HG03064 (cell line): ENCODE measurements at regions not wholly inside any gene's neighbourhood (a gene's known extent, or its start where the extent isn't known, plus 50 kb on each side); places are given as distances from the start of the nearest gene placed in this dataset.

ENCODE experiments used
- ATAC-seq: cut with Tn5 transposase; IDR thresholded peaks from one replicate; pipeline ENCODE4 v1.9.1; 2021; ENCODE audit warnings: low read depth; ENCODE audit not compliant: unreplicated experiment

DNA sequence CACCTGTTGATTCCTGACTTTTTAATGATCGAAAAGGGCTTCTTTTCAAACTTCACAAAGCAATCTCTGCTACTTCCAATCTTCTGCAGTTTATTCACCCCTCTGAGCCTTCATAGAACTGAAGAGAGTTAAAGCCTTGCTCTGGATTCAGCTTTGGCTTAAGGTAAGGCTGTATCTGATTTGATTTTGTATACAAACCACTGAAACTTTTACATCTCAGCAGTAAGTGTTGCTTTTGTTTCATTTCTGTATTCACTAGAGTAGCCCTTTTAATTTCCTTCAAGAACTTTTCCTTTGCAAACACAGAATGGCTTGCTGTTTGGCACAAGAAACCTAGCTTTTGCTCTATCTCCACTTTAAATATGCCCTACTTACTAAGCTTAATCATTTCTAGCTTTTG, 1193.0 kb upstream of the GBE1 start:
- ATAC-seq = no peak

DNA sequence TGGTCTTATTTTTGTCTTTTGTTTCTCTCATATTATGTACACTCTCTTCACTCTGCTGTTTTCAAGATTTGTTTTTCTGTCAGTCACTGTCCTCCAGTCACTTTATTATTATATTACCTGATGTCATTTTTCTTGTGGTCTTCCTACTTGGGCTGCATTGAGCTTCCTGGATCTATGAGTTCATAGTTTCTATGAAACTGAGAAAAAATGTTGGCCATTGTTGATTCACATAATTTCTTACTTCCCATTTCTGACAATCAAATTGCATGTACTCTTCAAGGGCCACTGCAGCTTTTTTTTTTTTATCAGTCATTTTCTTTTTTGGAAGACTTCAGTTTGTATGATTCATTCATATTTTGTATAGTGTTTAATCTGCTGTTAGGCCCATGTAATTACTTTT, 1180.6 kb upstream of the GBE1 start:
- ATAC-seq = no peak

DNA sequence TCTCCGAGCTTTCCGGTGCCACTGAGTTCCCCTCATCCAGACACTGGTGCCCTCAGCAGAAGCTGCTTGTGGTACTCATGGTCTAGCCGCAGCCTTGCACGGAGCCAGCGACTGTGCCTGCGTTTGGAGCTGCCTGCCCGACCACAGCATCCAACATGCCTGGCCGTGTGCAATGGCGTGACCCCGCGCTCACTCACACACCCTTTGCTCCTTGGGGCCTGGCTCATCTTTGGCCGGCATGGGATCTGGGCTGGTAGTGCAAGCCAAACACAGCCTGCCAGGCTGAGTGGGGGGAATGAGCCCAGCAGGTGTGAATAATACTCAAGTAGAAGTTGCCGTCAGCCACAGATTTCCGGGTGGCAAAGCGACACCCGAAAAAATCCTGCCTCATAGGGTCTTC, 1178.7 kb upstream of the GBE1 start:
- no peak for ATAC-seq

DNA sequence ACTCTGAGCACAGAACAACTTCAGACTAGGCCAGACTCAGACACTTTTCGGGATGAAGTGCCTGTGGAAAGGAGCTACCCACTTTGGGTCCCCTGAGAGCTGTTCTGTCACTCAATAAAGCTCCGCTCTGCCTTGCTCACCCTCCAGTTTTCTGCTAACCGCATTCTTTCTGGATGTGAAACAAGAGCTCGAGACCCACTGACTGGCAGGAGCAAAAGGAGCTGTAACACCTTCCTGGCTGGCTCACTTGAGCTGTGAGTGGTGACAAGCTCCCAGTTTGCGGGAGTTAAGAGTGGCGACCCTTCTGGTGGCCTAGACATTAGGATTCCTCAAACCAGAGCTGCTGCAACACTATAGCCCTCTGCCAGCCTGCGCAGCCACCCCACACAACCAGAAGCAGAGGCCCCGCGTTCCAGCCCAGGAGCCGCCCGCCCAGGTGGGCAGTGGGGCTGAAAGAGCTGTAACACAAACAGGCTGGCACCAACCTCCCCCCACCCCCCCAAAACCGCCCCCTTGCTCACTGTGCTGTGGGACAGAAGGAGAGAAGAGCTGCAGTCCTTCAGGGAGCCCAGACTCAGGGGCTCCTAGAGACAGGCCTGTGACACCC, 1178.1 kb upstream of the GBE1 start:
- ATAC-seq = no peak

DNA sequence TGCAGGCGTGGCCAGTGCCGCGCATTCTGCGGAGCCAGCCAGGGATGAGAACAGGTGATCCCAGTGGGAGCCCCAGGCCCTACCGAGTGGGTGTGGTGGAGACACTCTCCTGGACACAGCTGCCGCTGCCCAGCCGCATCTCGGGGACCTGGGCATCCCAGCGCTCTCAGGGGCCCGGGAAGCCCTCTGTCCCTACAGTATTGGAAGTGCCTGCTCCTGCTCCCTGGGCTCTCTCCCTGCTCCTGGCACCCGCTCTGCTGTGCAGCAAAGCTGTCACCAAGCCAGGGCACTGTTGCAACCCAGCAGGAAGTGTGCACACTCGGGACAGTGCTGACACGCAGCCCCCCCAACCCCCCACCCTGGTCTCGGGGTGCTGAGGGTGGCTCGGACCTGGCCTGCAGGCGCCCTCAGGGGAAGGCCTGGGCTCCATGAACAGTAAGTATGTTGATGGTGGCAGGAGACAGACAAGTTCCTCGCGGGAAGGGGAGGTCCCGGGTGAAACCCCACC, 1177.4 kb upstream of the GBE1 start:
- no peak for ATAC-seq

DNA sequence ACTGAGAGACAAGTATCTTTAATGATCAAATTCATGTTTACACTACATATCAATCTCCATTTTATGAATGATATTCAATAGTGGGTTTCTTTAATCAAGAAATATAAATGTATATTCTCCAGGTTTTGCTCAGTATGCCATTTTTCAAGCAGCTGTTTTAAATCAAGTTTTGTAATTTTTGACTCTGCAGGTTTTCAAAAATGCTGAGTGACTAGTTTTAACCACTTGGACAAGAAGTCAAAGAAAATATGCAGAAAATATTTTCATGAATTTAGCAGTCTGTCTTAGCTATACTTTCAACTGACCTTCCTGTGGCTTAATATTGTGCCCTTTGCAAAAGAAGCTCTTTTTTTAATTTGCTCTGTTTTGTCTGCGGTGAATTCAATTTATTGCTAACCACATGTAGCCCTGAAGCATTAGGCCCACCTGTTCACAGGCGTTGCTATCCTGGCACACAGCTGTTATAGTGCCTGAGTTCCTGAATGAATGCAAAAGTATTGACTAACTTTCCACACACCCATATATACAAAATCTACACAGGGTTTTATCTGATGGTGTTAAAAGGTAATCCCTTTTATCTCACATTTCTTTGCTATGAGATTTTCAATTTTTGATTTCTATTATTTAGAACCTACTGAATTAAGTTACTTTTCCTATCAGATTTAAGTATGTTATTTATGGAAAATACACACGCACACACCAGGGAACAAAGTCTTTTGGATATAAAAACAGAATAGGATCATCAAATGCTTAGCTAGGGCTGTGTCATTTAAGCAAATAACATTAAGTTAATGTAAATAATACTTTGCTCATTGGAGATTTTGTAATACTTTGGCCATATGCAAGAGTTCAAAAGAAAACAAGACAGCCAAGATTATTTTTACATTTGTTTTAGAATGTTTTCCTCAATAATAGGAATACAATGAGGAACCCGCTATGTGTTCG, 1166.1 kb upstream of the GBE1 start:
- no peak for ATAC-seq

DNA sequence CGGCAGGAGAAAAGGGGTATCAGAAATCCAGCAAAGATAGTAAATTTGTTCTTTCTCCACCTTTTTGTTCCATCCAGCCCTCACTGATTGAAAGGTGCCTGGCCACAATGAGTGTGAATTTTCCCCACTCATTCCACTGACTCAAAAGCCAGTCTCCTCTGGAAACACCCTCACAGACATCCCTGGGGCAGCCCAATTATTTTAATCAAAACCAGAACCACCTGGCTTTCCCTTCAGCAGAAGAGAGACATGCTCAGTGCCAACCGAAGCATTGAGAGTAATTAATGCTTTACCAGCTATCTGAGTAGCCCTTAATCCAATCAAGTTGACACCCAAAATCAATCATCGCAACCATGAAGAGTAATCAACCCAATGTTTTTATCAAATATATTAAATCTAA, 1129.6 kb upstream of the GBE1 start:
- no peak for ATAC-seq

DNA sequence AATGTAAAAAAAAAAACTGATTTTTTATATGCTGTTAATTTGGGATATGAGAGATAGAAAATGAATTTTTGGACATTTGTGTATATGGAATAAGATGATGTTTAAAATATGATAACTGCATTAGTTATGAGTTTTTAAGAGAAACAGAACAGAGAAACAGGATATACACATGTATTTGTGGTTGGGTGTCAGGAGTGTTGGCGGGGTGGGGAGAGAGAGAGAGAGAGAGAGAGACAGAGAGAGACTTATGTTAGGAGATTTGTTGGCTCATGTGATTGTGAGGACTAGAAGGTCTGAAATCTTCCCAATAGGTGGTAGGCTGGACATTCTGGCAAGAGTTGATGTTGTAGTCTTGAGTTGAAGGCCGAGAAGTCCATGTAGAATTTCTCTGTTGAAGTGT, 1121.6 kb upstream of the GBE1 start:
- ATAC-seq = no peak

DNA sequence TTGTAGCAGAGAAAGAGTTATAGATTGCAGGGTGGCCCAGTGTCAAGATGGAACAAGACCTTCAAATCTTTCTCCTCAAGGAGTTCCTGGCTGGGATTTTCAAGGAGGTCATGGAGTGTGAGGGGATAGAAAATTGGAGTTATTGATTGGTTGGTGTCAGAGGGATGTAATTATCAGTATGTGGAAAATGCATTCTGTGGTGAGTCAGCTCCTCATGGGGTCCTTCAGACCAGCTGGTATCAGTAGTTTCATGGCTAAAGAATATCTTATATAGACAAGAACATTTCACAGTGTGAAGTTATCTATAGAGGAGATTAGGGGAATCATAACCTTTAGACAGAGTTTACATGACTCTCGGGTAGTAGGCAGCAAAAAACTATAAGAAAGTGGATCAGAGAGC, 1114.0 kb upstream of the GBE1 start:
- no peak for ATAC-seq

DNA sequence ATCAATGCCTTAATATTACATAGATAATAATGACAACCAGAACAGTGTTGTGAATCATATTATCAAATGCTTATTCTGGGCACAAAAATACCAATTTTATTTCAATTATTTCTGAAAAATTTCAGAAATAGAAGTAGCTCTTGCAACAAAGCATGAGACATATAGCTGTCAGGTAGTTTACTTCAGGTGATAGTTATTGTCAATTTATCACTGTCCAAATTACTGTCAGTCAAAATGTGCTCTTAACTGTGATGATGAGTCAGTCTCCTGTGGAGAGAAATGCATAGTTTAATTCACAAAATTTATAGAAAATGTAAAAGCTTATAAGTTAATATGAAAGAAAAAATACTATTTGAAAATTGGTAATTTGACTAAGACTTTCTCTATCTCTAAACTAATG, 1078.4 kb upstream of the GBE1 start:
- ATAC-seq = no peak

DNA sequence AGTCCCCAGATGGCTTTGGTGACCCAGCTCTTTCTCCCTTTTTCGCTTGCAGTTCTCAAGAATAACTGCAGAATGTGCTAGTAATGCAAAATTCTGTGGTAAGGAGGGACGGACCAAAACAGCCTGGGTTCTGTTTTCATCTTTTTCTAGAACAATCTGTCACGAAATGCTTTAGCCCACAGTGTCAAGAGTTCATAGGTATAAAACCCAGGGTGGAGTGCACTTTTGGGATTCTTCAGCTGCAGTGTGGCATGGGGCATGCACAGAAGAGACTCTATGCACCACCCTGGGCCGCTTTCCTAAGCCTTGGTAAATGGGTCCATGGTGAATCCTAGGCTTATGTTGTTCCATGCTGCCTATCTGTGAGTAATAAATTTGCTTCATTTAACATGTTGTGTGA, 1072.7 kb upstream of the GBE1 start:
- ATAC-seq = no peak

DNA sequence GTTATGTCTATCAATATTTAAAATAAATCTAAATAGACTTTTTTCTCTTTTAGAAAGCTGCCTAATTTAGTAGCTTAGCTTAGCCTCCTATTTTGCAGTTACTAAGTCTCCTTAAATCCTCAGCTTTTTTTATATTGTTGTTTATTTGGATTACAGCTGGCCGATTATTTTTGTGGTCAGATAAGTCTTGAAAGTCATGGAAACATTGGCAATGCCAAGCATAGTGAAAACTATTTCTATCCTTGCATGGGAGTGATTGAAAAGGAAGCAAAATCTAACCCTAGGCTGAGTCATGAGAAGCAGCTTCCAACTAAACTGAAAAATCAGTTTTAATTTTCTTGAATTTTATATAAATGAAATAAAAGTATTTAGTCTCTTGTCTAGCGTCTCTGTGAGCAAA, 1063.0 kb upstream of the GBE1 start:
- ATAC-seq = no peak

DNA sequence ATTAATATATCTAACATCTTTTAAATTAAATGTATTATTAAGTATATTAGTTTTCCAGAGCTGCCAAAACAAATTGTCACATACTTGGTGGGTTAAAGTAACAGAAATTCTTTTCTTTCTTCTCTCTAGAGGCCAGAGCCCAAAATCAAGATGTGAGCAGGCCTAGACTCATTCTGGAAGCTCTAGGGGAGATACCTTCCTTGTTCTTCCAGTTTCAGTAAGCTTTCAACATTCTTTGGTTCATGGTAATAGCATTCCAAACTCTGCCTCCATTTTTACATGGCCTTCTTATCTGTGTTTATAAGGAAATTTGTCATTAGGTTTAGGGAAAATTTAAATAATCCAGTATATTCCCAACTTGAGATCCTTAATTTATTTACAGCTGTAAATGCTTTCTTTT, 1054.6 kb upstream of the GBE1 start:
- ATAC-seq = no peak

DNA sequence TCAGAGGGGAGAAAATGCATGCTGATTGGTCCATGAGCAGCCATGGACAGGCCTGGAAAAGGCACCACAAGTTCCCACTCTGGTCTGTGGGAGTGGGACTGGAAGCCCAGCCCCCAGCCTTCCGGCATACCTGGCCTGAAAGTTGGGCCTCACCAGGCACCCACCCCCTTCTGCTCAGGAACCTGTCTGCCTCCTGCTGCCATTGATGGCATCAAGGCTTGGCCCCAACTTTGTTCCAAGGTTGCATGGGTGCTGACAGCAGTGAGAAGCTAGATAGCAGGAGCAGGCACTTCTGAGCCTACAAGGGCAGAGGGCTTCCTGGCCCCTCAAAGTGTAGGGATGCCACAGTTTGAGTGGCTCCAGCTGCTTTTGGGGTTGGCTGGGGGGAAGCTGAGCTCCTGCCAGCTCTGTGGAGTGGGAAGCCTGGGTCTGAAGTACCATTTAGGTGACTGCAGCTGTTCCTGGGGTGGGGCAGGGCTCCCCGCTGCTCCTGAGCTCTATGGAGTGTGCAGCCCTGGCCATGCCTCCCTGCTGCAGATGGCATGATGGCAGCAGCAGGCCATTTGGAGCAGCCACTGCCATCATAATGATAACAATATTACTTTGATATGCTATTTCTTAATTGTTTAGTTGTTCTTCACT, 1054.1 kb upstream of the GBE1 start:
- ATAC-seq = no peak

DNA sequence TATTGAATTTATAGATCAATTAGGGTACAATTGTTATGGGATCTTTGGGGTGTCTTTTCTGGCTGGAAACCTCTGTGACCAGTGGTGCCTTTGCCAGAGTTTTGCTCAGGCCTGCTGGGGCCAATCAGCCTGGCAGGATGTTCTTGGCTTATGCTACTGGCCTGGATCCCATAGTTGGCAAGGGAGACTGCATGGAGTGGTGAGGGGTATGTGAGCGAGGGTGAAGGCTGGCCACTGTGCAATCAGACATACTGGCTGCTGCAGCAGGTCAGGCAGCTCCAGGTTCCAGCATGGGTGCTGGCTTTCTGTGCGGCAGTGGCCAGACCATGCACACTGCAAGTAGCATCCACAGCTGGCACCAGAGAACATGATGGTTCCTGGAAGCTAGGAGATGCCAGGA, 1053.2 kb upstream of the GBE1 start:
- ATAC-seq = no peak

DNA sequence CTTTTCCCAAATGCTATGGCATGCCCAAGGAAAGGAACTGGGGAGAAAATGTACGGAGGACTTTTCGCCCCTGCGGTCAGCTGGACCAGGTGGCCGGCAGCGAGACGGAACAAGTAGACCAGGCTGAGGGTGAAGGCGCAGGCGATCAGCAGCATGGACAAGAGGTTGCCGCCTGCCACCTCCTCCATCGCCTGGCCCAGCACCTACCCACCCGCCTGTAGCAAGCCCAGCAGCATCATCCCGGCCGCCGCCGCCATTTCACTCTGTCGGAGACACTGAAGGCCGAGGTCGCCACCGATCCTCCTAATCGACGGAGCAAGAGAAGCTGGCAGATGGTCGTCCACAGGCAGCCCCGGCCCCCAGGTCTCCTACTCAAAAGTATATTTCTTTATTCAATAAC, 1046.3 kb upstream of the GBE1 start:
- ATAC-seq = no peak

DNA sequence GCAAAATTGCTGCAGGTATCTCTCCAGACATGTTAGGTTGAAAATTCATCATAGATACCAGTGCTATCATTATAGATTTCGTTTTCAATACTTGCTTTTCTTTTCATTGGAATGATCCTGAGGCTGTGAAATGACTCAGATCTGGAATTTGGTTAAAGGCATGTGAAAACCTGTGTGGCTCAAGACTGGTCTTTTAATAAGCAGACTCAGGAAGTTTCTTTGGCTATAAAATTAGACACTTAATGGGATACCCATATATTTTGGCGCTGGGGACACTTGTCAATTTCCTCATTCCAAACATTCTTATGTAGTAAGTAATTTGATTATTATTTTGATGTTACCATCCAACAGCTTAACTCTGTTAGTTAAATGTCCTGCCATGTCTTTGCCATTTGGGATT, 1041.1 kb upstream of the GBE1 start:
- no peak for ATAC-seq

DNA sequence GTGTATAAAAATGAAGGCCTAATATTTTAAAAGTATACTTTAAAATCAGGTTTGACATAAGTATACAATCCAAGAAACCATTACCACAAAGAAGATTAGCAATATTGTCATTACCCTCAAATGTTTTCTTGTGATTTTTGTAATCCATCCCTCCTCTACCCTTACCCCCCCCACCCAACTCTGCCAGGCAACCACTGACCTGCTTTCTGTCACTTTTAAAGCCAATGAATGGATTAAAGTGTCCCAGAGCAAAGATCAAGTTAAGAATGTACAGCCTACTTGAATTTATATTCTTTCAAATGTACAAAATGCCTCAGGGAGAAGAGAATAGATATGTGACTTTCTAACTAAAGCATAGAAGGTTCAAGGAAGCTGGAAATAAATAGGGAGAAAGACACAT, 1038.8 kb upstream of the GBE1 start:
- no peak for ATAC-seq

DNA sequence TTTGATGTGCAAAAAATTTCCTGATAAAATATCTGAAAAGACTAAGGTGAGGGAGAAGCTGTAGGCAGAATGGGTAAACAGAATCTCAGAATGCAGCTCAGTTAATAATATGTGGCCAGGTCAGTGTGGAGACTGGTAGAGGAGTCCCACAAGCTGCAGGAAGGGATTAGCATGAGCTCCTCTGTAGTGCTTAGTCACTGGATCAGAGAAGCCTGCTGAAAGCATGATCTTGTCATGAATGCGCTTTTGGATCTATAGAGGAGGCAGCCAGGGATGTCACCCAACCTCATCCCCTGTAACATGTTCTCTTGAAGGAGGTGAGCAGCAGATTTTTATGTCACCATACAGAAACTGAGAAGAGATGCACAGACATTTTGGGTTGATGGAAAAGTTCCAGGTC, 1035.3 kb upstream of the GBE1 start:
- no peak for ATAC-seq

DNA sequence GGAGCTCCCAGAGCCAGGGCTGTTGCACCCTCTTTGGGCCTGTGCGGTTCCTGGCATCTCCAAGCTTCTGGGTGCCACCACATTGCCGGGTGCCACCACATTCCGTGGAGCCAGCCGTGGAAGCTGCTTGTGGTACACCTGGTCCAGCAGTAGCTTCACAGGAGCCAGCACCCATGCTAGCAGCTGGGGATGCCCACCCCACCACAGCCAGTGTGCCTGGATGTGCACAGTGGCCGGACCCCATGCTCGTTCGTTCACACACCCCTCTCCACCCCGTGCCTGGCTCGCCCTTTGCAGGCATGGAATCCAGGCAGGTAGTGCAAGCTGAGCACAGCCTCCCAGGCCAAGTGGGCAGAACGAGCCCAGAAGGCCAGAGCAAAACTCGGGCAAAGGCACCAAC, 1029.8 kb upstream of the GBE1 start:
- no peak for ATAC-seq

DNA sequence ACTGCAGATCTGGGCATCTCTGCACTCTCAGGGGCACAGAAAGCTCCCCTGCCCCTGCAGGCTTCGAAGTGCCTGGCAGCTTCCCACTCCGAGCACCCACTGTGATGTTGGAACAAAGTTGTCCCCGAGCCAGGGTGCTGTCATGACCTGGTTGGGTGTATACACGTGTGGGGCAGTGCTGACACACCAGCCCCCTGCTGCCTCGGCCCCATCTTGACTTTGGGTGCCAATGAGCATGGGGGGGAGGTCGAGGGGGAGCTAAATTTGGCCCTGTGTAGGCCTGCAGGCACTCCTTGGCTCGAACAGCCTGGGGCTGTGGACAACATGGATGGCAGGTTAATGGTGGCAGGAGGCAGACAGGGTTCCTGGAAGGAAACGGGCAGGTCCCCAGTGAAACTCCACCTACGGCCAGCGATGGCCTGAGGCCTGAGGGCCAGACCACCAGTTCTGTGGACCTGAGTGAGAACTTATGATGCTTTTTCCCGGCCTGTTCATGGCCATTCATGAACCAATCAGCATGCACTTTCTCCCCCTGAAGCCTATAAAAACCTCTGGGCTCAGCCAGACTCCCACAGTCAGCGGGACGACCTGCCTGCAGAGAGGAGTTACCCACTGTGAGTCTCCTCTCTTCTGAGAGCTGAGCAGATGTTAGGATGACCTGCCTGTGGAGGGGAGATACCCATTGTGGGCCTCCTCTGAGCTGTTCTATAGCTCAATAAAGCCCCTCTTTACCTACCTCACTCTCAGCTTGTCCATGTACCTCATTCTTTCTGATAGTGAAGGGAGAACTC, 1029.1 kb upstream of the GBE1 start:
- no peak for ATAC-seq
